Epidermal melanocyte (primary cell): ENCODE measurements at regions not wholly inside any gene's neighbourhood (a gene's known extent, or its start where the extent isn't known, plus 50 kb on each side); places are given as distances from the start of the nearest gene placed in this dataset.
A peak's percentile ranks its signal among the peaks of the same experiment; 100 is the strongest.

ENCODE experiments used
- DNase-seq: peaks from one replicate; pipeline ENCODE4 v3.0.0; 2011; ENCODE audit warnings: low spot score; ENCODE audit not compliant: insufficient read length

GRCh38 chr1:87950369-87950768 is 621.7 kb downstream of the LMO4 start:
- DNase-seq = no peak

- DNase-seq = no peak
Measured at GRCh38 chr1:87951409-87951808, 622.7 kb downstream of the LMO4 start.

- DNase-seq = no peak
Measured at GRCh38 chr1:87951852-87952251, 623.2 kb downstream of the LMO4 start.

- no peak for DNase-seq
Measured at GRCh38 chr1:87953121-87953520, 624.4 kb downstream of the LMO4 start.

GRCh38 chr1:87953732-87954344 is 625.2 kb downstream of the LMO4 start:
- peak; percentile 38 for DNase-seq

- DNase-seq = no peak
Measured at GRCh38 chr1:87955038-87955437, 626.4 kb downstream of the LMO4 start.

- DNase-seq = no peak
Measured at GRCh38 chr1:87956072-87956471, 627.4 kb downstream of the LMO4 start.

GRCh38 chr1:87956750-87957149 is 628.1 kb downstream of the LMO4 start:
- no peak for DNase-seq

- no peak for DNase-seq
Measured at GRCh38 chr1:87957331-87957730, 628.7 kb downstream of the LMO4 start.

- no peak for DNase-seq
Measured at GRCh38 chr1:87958201-87958600, 629.5 kb downstream of the LMO4 start.

GRCh38 chr1:87958716-87959115 is 630.0 kb downstream of the LMO4 start:
- DNase-seq = no peak

GRCh38 chr1:87959236-87959635 is 630.6 kb downstream of the LMO4 start:
- no peak for DNase-seq

- no peak for DNase-seq
Measured at GRCh38 chr1:87961992-87962391, 633.3 kb downstream of the LMO4 start.

- no peak for DNase-seq
Measured at GRCh38 chr1:87963556-87963955, 634.9 kb downstream of the LMO4 start.

GRCh38 chr1:87965193-87965592 is 636.5 kb downstream of the LMO4 start:
- no peak for DNase-seq

- DNase-seq = no peak
Measured at GRCh38 chr1:87968197-87968955, 639.7 kb downstream of the LMO4 start.

- DNase-seq = no peak
Measured at GRCh38 chr1:87969040-87969439, 640.4 kb downstream of the LMO4 start.

GRCh38 chr1:87972811-87973210 is 644.1 kb downstream of the LMO4 start:
- no peak for DNase-seq

- no peak for DNase-seq
Measured at GRCh38 chr1:87973896-87974295, 645.2 kb downstream of the LMO4 start.

GRCh38 chr1:87976316-87976715 is 647.6 kb downstream of the LMO4 start:
- no peak for DNase-seq

GRCh38 chr1:87977145-87977544 is 648.5 kb downstream of the LMO4 start:
- DNase-seq = no peak

- no peak for DNase-seq
Measured at GRCh38 chr1:87979079-87979478, 650.4 kb downstream of the LMO4 start.

- no peak for DNase-seq
Measured at GRCh38 chr1:87980494-87980893, 651.8 kb downstream of the LMO4 start.
